NCI-H2029 treated with DMSO at 0.1 percent for 48 hours (cell line): ENCODE measurements at regions not wholly inside any gene's neighbourhood (a gene's known extent, or its start where the extent isn't known, plus 50 kb on each side); places are given as distances from the start of the nearest gene placed in this dataset.
A peak's percentile ranks its signal among the peaks of the same experiment; 100 is the strongest.

Source experiments
- DNase-seq: peaks from one replicate; lab custom pipeline; 2025; lab: John Stamatoyannopoulos, UW

- DNase-seq = no peak
Measured at GRCh38 chr12:18969512-18969911, 160.0 kb upstream of the PLEKHA5 start.

GRCh38 chr12:18970603-18971002 lies 158.9 kb upstream of the PLEKHA5 start:
- no peak for DNase-seq

GRCh38 chr12:18971932-18972331 lies 157.6 kb upstream of the PLEKHA5 start:
- DNase-seq = no peak

GRCh38 chr12:18975933-18976332 lies 153.6 kb upstream of the PLEKHA5 start:
- DNase-seq = no peak

- no peak for DNase-seq
Measured at GRCh38 chr12:18979401-18980126, 150.0 kb upstream of the PLEKHA5 start.

GRCh38 chr12:18981732-18982131 lies 147.8 kb upstream of the PLEKHA5 start:
- no peak for DNase-seq

GRCh38 chr12:18982226-18982949 lies 147.1 kb upstream of the PLEKHA5 start:
- no peak for DNase-seq

- no peak for DNase-seq
Measured at GRCh38 chr12:18983854-18984253, 145.7 kb upstream of the PLEKHA5 start.

GRCh38 chr12:18990856-18991255 lies 138.7 kb upstream of the PLEKHA5 start:
- no peak for DNase-seq

GRCh38 chr12:18992336-18992735 lies 137.2 kb upstream of the PLEKHA5 start:
- DNase-seq = no peak

- peak; percentile 23 for DNase-seq
Measured at GRCh38 chr12:18998343-18999261, 130.9 kb upstream of the PLEKHA5 start.

GRCh38 chr12:19000836-19001235 lies 128.7 kb upstream of the PLEKHA5 start:
- DNase-seq = no peak

GRCh38 chr12:19002216-19002615 lies 127.3 kb upstream of the PLEKHA5 start:
- no peak for DNase-seq

GRCh38 chr12:19003141-19003540 lies 126.4 kb upstream of the PLEKHA5 start:
- DNase-seq = no peak

- DNase-seq = no peak
Measured at GRCh38 chr12:19003987-19004619, 125.4 kb upstream of the PLEKHA5 start.

GRCh38 chr12:19005257-19005801 lies 124.2 kb upstream of the PLEKHA5 start:
- DNase-seq = no peak

GRCh38 chr12:19006626-19007137 lies 122.9 kb upstream of the PLEKHA5 start:
- DNase-seq = no peak

- DNase-seq = no peak
Measured at GRCh38 chr12:19008102-19008501, 121.4 kb upstream of the PLEKHA5 start.

GRCh38 chr12:19010087-19010486 lies 119.4 kb upstream of the PLEKHA5 start:
- no peak for DNase-seq

GRCh38 chr12:19010726-19011125 lies 118.8 kb upstream of the PLEKHA5 start:
- DNase-seq = no peak

- DNase-seq = no peak
Measured at GRCh38 chr12:19012965-19013364, 116.6 kb upstream of the PLEKHA5 start.

GRCh38 chr12:19014240-19014639 lies 115.3 kb upstream of the PLEKHA5 start:
- DNase-seq = no peak
